H1 (cell line): ENCODE measurements at regions not wholly inside any gene's neighbourhood (a gene's known extent, or its start where the extent isn't known, plus 50 kb on each side); places are given as distances from the start of the nearest gene placed in this dataset.

Experiments
- CHD2 ChIP-seq: IDR thresholded peaks from 2 replicates; pipeline ENCODE4 v1.6.1; 2012; ENCODE audit warnings: low read length, improper control_type of control experiment
- RNF2 ChIP-seq: fragments of 200-900, 300-1000 bp; sonication (generic); IDR thresholded peaks from 2 replicates; pipeline ENCODE4 v1.7.1; 2016; ENCODE audit warnings: borderline replicate concordance, low read depth, mild to moderate bottlenecking, antibody characterized with exemption, low read length; ENCODE audit not compliant: poor library complexity, severe bottlenecking; ENCODE audit errors: missing control alignments
- SP2 ChIP-seq: IDR thresholded peaks from 2 replicates; pipeline ENCODE4 v1.6.1; 2012; ENCODE audit warnings: mild to moderate bottlenecking, low read length, inconsistent platforms
- SP4 ChIP-seq: IDR thresholded peaks from 2 replicates; pipeline ENCODE4 v1.6.1; 2012; ENCODE audit warnings: low read length, inconsistent platforms

DNA sequence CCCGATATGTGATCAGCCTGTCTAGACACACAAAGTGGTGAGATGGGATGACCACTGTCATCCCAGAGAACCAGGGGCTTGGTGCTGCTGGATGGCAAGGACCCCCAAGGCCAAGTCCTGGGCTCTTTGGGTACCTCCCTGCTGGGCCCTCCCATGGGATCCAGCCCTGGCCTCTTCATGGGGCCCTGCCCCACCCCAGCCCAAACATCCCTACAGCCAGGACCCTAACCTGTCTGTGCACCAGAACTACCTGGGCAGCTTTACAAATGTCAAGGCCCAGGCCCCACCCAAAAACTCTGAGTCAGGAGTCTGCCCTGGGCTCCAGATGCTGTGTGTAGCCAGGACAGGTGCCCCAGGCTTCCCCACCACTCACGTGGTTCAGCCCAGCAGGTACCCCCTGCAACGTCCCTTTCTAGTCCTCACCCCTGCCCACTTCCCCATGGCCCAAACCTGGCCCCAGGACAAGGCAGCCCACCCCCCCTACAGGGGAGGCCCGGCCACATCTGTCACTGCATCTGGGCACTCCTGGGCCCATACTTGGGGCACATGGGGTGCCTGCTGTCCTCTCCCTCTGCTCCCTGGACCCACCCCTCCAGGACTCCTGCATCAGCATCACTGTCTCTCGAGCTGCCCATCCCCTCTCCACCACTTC is 233.5 kb downstream of the TUBA3C start (continued):
- no peak for TF ChIP-seq RNF2
- no peak for TF ChIP-seq CHD2
- no peak for TF ChIP-seq SP4
- TF ChIP-seq SP2: no peak
